PC-3 (cell line): ENCODE measurements at regions not wholly inside any gene's neighbourhood (a gene's known extent, or its start where the extent isn't known, plus 50 kb on each side); places are given as distances from the start of the nearest gene placed in this dataset.

Experiments
- ATAC-seq: fragments of 200-7000 bp; cut with Tn5 transposase; 2 replicates; pipeline ENCODE4 v1.9.1; 2020; ENCODE audit warnings: mild to moderate bottlenecking, moderate library complexity
- BruUV-seq: library from RNA; stranded (reverse); fragments of 400-500 nt; replicated peaks from 2 replicates; lab custom pipeline; 2021; lab: Mats Ljungman, UMichigan
- CTCF ChIA-PET: fragments of 300-600 bp; sonication (Branson Sonifier 250); formaldehyde crosslinking; loops from one replicate; lab custom pipeline; 2022; ENCODE audit warnings: antibody characterized with exemption; lab: Charles Lee
- POLR2A ChIA-PET: fragments of 300-600 bp; sonication (Branson Sonifier 250); formaldehyde crosslinking; loops from one replicate; lab custom pipeline; 2022; ENCODE audit warnings: antibody characterized with exemption; ENCODE audit not compliant: unreplicated experiment; lab: Charles Lee
- DNase-seq: peaks from one replicate; pipeline ENCODE4 v3.0.0-alpha.2; 2015
- H2AFZ ChIP-seq: fragments of 300-600 bp; sonication (generic); 2 replicates; pipeline ENCODE4 v1.6.0; 2016; ENCODE audit warnings: antibody characterized with exemption, low read length
- H3F3A ChIP-seq: fragments of 300-600 bp; sonication (generic); one replicate; pipeline ENCODE4 v1.6.0; 2017; ENCODE audit warnings: antibody characterized with exemption, low read length, control low read depth, mild to moderate bottlenecking; ENCODE audit not compliant: unreplicated experiment
- H3K27ac ChIP-seq: fragments of 300-600 bp; sonication (generic); 2 replicates; pipeline ENCODE4 v1.5.1; 2016; ENCODE audit warnings: mild to moderate bottlenecking, low read length
- H3K27me3 ChIP-seq: fragments of 300-600 bp; sonication (generic); 2 replicates; pipeline ENCODE4 v1.6.1; 2016; ENCODE audit warnings: low read length, mixed read lengths
- H3K36me3 ChIP-seq: fragments of 300-600 bp; sonication (generic); 2 replicates; pipeline ENCODE4 v1.6.1; 2016; ENCODE audit warnings: low read depth, mixed run types, low read length, mixed read lengths
- H3K4me1 ChIP-seq: fragments of 300-600 bp; sonication (generic); 2 replicates; pipeline ENCODE4 v1.5.1; 2016; ENCODE audit warnings: low read length; ENCODE audit not compliant: insufficient read depth
- H3K4me2 ChIP-seq: fragments of 300-600 bp; sonication (generic); 2 replicates; pipeline ENCODE4 v1.6.0; 2016; ENCODE audit warnings: low read length
- H3K4me3 ChIP-seq: fragments of 300-600 bp; sonication (generic); 2 replicates; pipeline ENCODE4 v1.5.1; 2016; ENCODE audit warnings: mild to moderate bottlenecking, low read length, mixed read lengths
- H3K79me2 ChIP-seq: fragments of 300-600 bp; sonication (generic); 2 replicates; pipeline ENCODE4 v1.6.1; 2017; ENCODE audit warnings: low read length, mixed read lengths
- H3K9ac ChIP-seq: fragments of 300-600 bp; sonication (generic); 2 replicates; pipeline ENCODE4 v1.6.0; 2016; ENCODE audit warnings: mild to moderate bottlenecking, low read length
- H3K9me2 ChIP-seq: fragments of 300-600 bp; sonication (generic); replicated peaks from 2 replicates; pipeline ENCODE4 v1.6.1; 2016; ENCODE audit warnings: mixed run types, low read length, mixed read lengths
- H3K9me3 ChIP-seq: fragments of 300-600 bp; sonication (generic); 2 replicates; pipeline ENCODE4 v1.6.1; 2016; ENCODE audit warnings: low read length, mixed read lengths
- H4K20me1 ChIP-seq: fragments of 300-600 bp; sonication (generic); 2 replicates; pipeline ENCODE4 v1.6.1; 2016; ENCODE audit warnings: low read length, mixed read lengths
- EZH2 ChIP-seq: fragments of 300-600 bp; sonication (generic); IDR thresholded peaks from one replicate; pipeline ENCODE4 v1.6.1; 2017; ENCODE audit warnings: antibody characterized with exemption, mild to moderate bottlenecking, low read length; ENCODE audit not compliant: unreplicated experiment
- EZH2phosphoT487 ChIP-seq: fragments of 300-600 bp; sonication (generic); IDR thresholded peaks from 2 replicates; pipeline ENCODE4 v1.6.1; 2018; ENCODE audit warnings: mild to moderate bottlenecking, antibody characterized with exemption, low read length, borderline replicate concordance
- intact Hi-C: fragments of 100-400 bp; cut with micrococcal nuclease; formaldehyde crosslinking; loops from 2 replicates; pipeline ENCODE4 v1.9.0; 2023
- TF ChIP-seq, protein P1 (sequence below): fragments of 300-600 bp; sonication (generic); conservative IDR thresholded peaks from 2 replicates; pipeline ENCODE4 v1.5.1; 2017; ENCODE audit warnings: antibody characterized with exemption, low read depth, mild to moderate bottlenecking, low read length

DNA sequence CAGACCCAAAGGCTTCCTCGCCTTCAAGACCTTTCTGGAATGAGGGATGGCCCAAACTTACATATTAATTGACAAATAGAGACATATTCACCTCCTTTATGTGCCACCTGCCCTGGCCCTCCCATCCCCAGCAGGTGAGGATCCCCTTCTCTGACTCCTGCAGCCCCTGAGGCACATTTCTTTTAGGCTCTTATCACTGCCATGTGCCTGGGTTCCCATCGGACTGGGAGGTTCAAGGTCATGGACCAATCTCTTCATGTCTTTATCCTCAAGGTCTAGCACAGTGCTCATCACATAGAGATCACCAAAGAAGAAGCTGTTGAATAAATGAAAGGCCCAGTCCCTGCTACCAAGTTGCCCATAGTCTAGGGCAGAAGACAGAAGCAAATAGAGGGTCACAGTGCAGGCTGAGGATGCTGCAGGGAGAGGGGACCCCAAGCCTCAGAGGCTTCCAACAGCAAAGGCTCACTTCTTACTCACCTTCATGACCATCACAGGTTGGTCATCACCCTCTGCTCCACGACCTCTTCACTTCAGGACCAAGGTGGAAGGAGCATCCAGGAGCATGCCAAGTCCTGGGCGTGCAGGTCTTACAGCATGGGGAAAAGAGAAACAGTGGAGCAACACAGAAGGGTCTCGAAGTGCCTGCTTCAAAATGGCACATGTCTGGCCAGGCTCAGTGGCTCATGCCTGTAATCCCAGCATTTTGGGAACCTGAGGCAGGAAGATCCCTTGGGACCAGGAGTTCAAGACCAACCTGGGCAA is 193.9 kb downstream of the SMAD2 start:
- Histone ChIP-seq H3K9me2 (no peaks in the 10 kb centered on the region), H2AFZ (no peak overlapping the region), H3K9ac (no peak overlapping the region), H4K20me1 (no peaks in the 10 kb centered on the region), H3K79me2 (no peaks in the 10 kb centered on the region), H3K36me3 (no peaks in the 10 kb centered on the region), H3F3A (no peaks in the 10 kb centered on the region), H3K4me3 (no peak overlapping the region), H3K27ac (no peak overlapping the region), H3K4me2 (no peak overlapping the region), H3K9me3 (no peaks in the 10 kb centered on the region), H3K4me1 (no peaks in the 10 kb centered on the region), H3K27me3 (peaks cover 12% of the 10 kb centered on the region; the same call in 1 of the 2 replicates)
- BruUV-seq: no TSS peak
- DNase-seq: no peak
- ChIA-PET POLR2A (interaction anchor here (0.6 kb wide), 1 partner anchor 691 kb away, joined by 3 read pairs; no protein-coding TSS in a partner anchor), CTCF (no interaction called here)
- ATAC-seq: no peak
- intact Hi-C loops: no loop called here
- TF ChIP-seq, protein P1, sequence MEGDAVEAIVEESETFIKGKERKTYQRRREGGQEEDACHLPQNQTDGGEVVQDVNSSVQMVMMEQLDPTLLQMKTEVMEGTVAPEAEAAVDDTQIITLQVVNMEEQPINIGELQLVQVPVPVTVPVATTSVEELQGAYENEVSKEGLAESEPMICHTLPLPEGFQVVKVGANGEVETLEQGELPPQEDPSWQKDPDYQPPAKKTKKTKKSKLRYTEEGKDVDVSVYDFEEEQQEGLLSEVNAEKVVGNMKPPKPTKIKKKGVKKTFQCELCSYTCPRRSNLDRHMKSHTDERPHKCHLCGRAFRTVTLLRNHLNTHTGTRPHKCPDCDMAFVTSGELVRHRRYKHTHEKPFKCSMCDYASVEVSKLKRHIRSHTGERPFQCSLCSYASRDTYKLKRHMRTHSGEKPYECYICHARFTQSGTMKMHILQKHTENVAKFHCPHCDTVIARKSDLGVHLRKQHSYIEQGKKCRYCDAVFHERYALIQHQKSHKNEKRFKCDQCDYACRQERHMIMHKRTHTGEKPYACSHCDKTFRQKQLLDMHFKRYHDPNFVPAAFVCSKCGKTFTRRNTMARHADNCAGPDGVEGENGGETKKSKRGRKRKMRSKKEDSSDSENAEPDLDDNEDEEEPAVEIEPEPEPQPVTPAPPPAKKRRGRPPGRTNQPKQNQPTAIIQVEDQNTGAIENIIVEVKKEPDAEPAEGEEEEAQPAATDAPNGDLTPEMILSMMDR: no peak
- TF ChIP-seq EZH2phosphoT487 (no peak), EZH2 (no peak)

DNA sequence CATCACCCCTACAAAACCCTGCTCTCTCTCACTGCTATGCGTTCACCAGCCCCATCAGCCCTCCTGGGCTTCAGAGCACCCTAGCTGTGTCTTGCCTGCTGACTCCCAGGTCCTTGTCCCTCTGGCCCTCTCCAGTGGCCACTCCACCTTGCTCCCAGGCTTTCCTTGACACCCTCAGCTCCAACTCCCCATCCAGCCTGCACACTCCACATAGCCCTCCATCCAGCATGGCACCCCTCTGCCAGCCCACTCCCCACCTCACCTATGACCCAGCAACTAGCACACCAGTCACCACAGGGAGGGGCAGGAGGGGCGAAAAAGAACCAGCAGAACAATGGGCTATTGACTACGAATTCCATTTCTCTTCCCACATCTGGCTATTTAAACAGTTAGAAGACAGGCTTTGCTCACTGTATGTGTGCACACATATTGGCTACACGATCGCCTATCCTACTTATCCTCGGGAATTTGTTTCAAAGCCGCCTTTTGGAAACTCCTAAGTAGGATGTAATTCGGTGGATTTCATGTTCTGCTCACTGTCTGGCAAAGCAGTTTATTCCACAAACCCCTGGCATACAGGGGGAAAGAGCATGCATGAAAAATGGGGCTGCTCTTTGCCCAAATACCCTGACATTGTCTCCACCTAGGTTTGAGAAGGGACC is 195.3 kb downstream of the SMAD2 start:
- peaks cover 12% of the 10 kb centered on the region; the same call in 1 of the 2 replicates for H3K27me3 ChIP-seq
- ATAC-seq: no peak
- ChIA-PET CTCF (no interaction called here), POLR2A (no interaction called here)
- no peak overlapping the region for H3K27ac ChIP-seq
- no peaks in the 10 kb centered on the region for H3K4me1 ChIP-seq
- intact Hi-C loops: no loop called here
- no peaks in the 10 kb centered on the region for H3K9me2 ChIP-seq
- TF ChIP-seq EZH2phosphoT487: no peak
- TF ChIP-seq, protein P1: no peak
- no peaks in the 10 kb centered on the region for H3K36me3 ChIP-seq
- H3K4me2 ChIP-seq: no peak overlapping the region
- H3F3A ChIP-seq: no peaks in the 10 kb centered on the region
- no peak overlapping the region for H3K4me3 ChIP-seq
- no peaks in the 10 kb centered on the region for H3K9me3 ChIP-seq
- no TSS peak for BruUV-seq
- H2AFZ ChIP-seq: no peak overlapping the region
- H3K9ac ChIP-seq: no peak overlapping the region
- H3K79me2 ChIP-seq: no peaks in the 10 kb centered on the region
- no peaks in the 10 kb centered on the region for H4K20me1 ChIP-seq
- no peak for DNase-seq

DNA sequence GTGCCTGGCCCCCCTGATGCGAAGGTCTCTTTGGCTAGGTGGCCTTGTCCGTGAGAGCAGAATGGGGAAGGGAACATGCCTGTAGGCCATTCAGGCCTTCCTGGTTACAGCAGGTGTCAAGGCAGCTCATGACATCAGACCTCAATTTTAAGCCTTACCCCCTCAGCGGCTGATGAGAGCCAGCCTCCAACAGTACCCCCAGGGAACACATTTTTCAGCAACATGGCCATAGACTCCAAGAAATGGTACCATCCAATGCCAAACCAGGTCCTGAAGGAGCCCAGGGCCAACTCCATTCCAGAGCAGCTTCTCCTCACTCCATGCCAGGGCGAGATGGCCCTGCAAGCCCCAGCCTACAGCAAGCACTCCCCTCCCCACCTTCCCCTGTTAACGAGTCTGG is 199.2 kb downstream of the SMAD2 start:
- no peaks in the 10 kb centered on the region for H3K4me1 ChIP-seq
- ChIA-PET POLR2A (no interaction called here), CTCF (no interaction called here)
- H3K9ac ChIP-seq: no peak overlapping the region
- no peak overlapping the region for H3K27ac ChIP-seq
- no peaks in the 10 kb centered on the region for H3K36me3 ChIP-seq
- no peaks in the 10 kb centered on the region for H3K79me2 ChIP-seq
- no peak overlapping the region for H3K4me3 ChIP-seq
- DNase-seq: no peak
- no peak overlapping the region for H2AFZ ChIP-seq
- intact Hi-C loops: no loop called here
- no peaks in the 10 kb centered on the region for H4K20me1 ChIP-seq
- ATAC-seq: no peak
- no peaks in the 10 kb centered on the region for H3K9me3 ChIP-seq
- TF ChIP-seq EZH2phosphoT487 (no peak), EZH2 (no peak)
- TF ChIP-seq, protein P1: no peak
- H3K4me2 ChIP-seq: no peak overlapping the region
- no peaks in the 10 kb centered on the region for H3K9me2 ChIP-seq
- peaks cover 10% of the 10 kb centered on the region; the same call in 1 of the 2 replicates for H3K27me3 ChIP-seq
- H3F3A ChIP-seq: no peaks in the 10 kb centered on the region
- no TSS peak for BruUV-seq
